Heart right ventricle (tissue), 16 donors: ENCODE measurements at regions not wholly inside any gene's neighbourhood (a gene's known extent, or its start where the extent isn't known, plus 50 kb on each side); places are given as distances from the start of the nearest gene placed in this dataset.

Experiments
- ATAC-seq, 8 donors: fragments of 200-7000 bp; cut with Tn5 transposase; one replicate each; pipeline ENCODE4 v1.9.1; 2020; ENCODE audit warnings: mild to moderate bottlenecking in 8 of 8, moderate library complexity in 8 of 8, moderate number of reproducible peaks in 1 of 8
- DNase-seq, 2 donors: peaks; one replicate each; pipeline ENCODE4 v3.0.0-alpha.2; 2020
- H3K27ac ChIP-seq, 10 donors: fragments of 200-600 bp; sonication (generic) in 2 of 10; one replicate each; pipeline versions ENCODE4 v1.5.0 to v1.8.0; 2020 to 2022; ENCODE audit warnings: mild to moderate bottlenecking in 3 of 10
- H3K27me3 ChIP-seq, 7 donors: fragments of 200-600 bp; one replicate each; pipeline ENCODE4 v1.8.0; 2021 to 2022; ENCODE audit warnings: mild to moderate bottlenecking in 2 of 7
- H3K36me3 ChIP-seq, 9 donors: fragments of 200-600 bp; sonication (generic) in 1 of 9; one replicate each; pipeline versions ENCODE4 v1.5.0 to v1.8.0; 2020 to 2022; ENCODE audit warnings: mild to moderate bottlenecking in 2 of 9
- H3K4me1 ChIP-seq, 9 donors: fragments of 200-600 bp; sonication (generic) in 1 of 9; one replicate each; pipeline versions ENCODE4 v1.5.0 to v1.8.0; 2020 to 2022; ENCODE audit warnings: mild to moderate bottlenecking in 4 of 9
- H3K4me3 ChIP-seq, 10 donors: fragments of 200-600 bp; sonication (generic) in 2 of 10; one replicate each; pipeline versions ENCODE4 v1.5.0 to v1.8.0; 2020 to 2022; ENCODE audit warnings: mild to moderate bottlenecking in 7 of 10, moderate library complexity in 2 of 10
- H3K9me3 ChIP-seq, 11 donors: fragments of 200-600 bp in 10 of 11; sonication (generic) in 2 of 11; one replicate each; pipeline versions ENCODE4 v1.5.0 to v1.8.0; 2013 to 2022; ENCODE audit warnings: mild to moderate bottlenecking in 2 of 11, control low read depth in 1 of 11, moderate library complexity in 1 of 11
- CTCF ChIP-seq, 9 donors: fragments of 200-600 bp; sonication (generic) in 2 of 9; IDR thresholded peaks; one replicate each; pipeline versions ENCODE4 v1.5.0 to v1.8.0; 2021 to 2022; ENCODE audit warnings: antibody characterized with exemption in 9 of 9, mild to moderate bottlenecking in 5 of 9, moderate library complexity in 1 of 9
- WGBS, 2 donors: extraction: QIAGEN DNeasy Blood & Tissue Kit; methylation state at CpG; one replicate each; pipeline ENCODE4 v1.1.7; 2013; ENCODE audit warnings: inconsistent platforms in 1 of 2; 5-methylcytosine and 5-hydroxymethylcytosine counted together
- intact Hi-C, 10 donors: fragments of 100-400 bp; cut with DNase I; formaldehyde crosslinking; loops; one replicate each; pipeline versions ENCODE4 v1.11.1 to v1.14.2; 2022
- donor health status: Arrhythmogenic right ventricular cardiomyopathy.
- donor health status: ischemic (EF 13 %, LVEDD 7.1; RV severe dilation, severe dysfunction).
- donor health status: healthy with polysubstance abuse.
- donor health status: DM: no; HTN: yes; CAD: no.
- donor health status: DM: no; HTN: no; CAD: no.
- donor health status: ischemic (EF 25% LVEDD 6.9; RV normal size, moderate dysfunction).
- donor health status: ischemic (EF 25% LVEDD 5.7; RV mildly dilated, moderate dysfunction).
- donor health status: healthy.
- donor health status: DM: yes; HTN: yes; CAD: no.
- donor health status: Ischemic cardiomyopathy.
- donor health status: ischemic (EF 35%, LVEDD 5.7; RV mildly dilated, moderate dysfunction).
- donor health status: nonischemic (EF 11% LVEDD 7.7; RV severe dilation, severe dysfunction).
- donor health status: DM: yes; HTN: yes; CAD: no.
- donor health status: PGD.
- donor health status: ischemic (EF 29% LVEDD 5.4; RV normal size, mild dysfunction).
- donor health status: nonischemic (EF 23%, LVEDD 6.1; RV moderate dilation, normal function).

DNA sequence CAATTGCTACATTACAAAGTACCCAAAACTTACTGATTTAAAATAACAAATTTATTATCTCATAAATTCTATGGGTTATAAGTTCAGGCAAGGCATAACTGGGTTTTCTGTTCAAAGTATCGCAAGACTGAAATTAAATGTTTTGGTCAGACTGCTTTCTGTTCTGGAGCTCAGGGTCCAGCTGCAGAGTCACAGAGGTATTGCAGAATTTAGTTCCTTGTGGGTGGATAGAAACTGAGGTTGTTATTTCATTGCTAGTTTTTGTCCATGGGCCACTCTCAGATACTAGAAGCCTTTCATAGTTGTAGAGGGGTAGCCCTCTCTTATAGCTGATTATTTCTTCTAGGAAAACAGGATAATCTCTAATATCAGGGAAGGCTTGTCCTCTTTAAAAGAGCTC is 467.9 kb downstream of the TRHDE start:
- H3K4me3 ChIP-seq: no peak overlapping the region
- WGBS, 2 donors: 92% methylated on average over 1 of the region's 1 CpG
- no peak for ATAC-seq

GRCh38 chr12:72742568-72742967 is 470.4 kb downstream of the TRHDE start:
- Histone ChIP-seq H3K4me3 (no peak overlapping the region), H3K27me3 (no peaks in the 10 kb centered on the region), H3K36me3 (no peaks in the 10 kb centered on the region), H3K4me1 (no peaks in the 10 kb centered on the region), H3K9me3 (peaks cover 0 to 34% (median 8%) of the 10 kb centered on the region in 11 donors), H3K27ac (no peak overlapping the region)
- no peak for TF ChIP-seq CTCF (IDR thresholded peaks at IDR 0.05)
- intact Hi-C loops: no loop called here
- DNase-seq (no peak), ATAC-seq (no peak)

More for the DNA sequence above, 467.9 kb downstream of the TRHDE start:
- Histone ChIP-seq H3K27ac (no peak overlapping the region), H3K9me3 (peaks cover 0 to 34% (median 8%) of the 10 kb centered on the region in 11 donors), H3K36me3 (no peaks in the 10 kb centered on the region), H3K4me1 (no peaks in the 10 kb centered on the region), H3K27me3 (no peaks in the 10 kb centered on the region)
- DNase-seq: no peak
- TF ChIP-seq CTCF (IDR thresholded peaks at IDR 0.05): no peak
- intact Hi-C loops: no loop called here

DNA sequence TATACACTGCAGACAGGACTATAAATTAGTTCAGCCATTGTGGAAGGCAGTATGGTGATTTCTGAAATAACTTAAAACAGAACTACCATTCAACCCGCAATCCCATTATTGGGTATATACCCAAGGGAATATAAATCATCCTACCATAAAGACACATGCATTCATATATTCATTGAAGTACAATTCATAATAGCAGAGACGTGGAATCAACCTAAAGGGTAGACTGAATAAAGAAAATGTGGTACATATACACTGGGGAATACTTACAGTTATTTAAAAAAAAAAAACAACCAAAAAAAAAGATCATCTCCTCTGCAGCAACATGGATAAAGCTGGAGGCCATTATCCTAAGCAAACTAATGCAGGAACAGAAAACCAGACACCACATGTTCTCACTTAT is 473.9 kb downstream of the TRHDE start:
- Histone ChIP-seq H3K36me3 (no peaks in the 10 kb centered on the region), H3K27me3 (no peaks in the 10 kb centered on the region), H3K4me3 (no peak overlapping the region), H3K9me3 (peaks cover 0 to 30% (median 8%) of the 10 kb centered on the region in 11 donors), H3K27ac (no peak overlapping the region), H3K4me1 (no peaks in the 10 kb centered on the region)
- 72 to 74% methylated on average over 2 of the region's 2 CpGs for WGBS, 2 donors
- intact Hi-C loops: no loop called here
- ATAC-seq: no peak
- no peak for DNase-seq
- no peak for TF ChIP-seq CTCF (IDR thresholded peaks at IDR 0.05)

DNA sequence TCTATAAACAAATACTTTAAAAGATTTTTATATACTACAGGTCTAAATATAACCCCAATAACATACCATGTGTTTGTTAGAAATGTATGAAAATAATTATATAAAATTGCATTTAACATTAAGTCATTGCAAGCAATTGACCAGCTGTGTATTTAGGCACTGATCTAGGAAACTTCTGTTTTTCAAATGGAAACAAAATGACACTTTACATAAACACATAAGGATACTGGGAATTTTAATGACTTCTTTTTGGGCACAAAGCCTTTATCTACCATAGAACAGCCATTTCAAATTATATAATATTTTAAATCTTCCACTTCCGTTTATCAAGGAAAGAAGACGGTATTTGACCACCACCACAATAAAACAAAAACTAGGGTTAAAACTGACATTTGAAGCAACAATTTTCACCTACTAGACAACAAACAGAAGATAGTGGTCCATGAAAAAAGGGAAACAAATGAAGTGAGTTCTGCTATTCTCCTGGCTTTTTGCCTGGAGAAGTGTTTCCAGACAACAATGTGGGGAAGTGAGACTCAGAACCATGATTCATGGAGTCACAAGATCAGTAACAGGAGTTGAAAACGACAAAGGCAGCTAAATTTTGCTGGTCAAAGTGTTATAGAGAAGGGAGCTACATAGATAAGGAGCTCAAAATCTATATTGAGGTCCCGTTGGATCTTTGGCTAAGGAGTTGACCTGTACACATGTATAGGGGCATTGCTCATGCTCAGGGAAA is 475.1 kb downstream of the TRHDE start:
- DNase-seq (no peak), ATAC-seq (peak in 6 of 8 donors; percentile 22 to 49 (median 40))
- whole genome bisulfite sequencing, 2 donors: 64 to 65% methylated on average over 4 of the region's 4 CpGs
- intact Hi-C loops: no loop called here
- TF ChIP-seq CTCF (IDR thresholded peaks at IDR 0.05): no peak
- Histone ChIP-seq H3K4me1 (no peaks in the 10 kb centered on the region), H3K27me3 (no peaks in the 10 kb centered on the region), H3K36me3 (no peaks in the 10 kb centered on the region), H3K27ac (peak overlapping the region in 2 of 10 donors; percentile 44 to 77), H3K4me3 (no peak overlapping the region), H3K9me3 (peaks cover 0 to 23% (median 5%) of the 10 kb centered on the region in 11 donors)
